ENCODE measurements at regions not wholly inside any gene's neighbourhood (a gene's known extent, or its start where the extent isn't known, plus 50 kb on each side); places are given as distances from the start of the nearest gene placed in this dataset.

DNA sequence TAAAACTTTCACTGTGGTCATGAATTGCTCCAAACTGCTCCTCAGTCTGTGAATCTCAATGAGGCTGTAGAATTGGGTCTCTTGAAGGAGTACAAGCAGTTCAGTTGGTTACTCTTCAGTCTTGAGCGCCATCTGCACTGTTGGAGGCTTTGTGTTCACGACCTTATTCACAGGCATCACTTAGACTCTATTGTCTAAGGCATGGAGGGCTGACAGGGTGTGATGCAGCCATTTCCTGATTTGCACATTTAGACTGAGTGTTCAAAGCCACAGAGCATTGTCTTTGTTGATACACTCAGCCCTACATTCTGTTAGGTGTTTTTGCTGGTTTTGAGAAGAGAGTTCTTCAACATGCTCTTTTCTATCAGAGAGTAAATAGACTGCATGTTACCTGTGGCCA lies 355.9 kb upstream of the RIOK2 start:
- TF ChIP-seq, protein P1, sequence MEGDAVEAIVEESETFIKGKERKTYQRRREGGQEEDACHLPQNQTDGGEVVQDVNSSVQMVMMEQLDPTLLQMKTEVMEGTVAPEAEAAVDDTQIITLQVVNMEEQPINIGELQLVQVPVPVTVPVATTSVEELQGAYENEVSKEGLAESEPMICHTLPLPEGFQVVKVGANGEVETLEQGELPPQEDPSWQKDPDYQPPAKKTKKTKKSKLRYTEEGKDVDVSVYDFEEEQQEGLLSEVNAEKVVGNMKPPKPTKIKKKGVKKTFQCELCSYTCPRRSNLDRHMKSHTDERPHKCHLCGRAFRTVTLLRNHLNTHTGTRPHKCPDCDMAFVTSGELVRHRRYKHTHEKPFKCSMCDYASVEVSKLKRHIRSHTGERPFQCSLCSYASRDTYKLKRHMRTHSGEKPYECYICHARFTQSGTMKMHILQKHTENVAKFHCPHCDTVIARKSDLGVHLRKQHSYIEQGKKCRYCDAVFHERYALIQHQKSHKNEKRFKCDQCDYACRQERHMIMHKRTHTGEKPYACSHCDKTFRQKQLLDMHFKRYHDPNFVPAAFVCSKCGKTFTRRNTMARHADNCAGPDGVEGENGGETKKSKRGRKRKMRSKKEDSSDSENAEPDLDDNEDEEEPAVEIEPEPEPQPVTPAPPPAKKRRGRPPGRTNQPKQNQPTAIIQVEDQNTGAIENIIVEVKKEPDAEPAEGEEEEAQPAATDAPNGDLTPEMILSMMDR (IDR thresholded peaks at IDR 0.05; ENCODE audit: poor library complexity), result no peak
- TF ChIP-seq EZH2phosphoT487 (IDR thresholded peaks at IDR 0.05; ENCODE audit: low read depth, severe bottlenecking, unreplicated experiment) (no peak), EZH2 (IDR thresholded peaks at IDR 0.05; ENCODE audit: borderline replicate concordance) (no peak)
